GM21447 (cell line): ENCODE measurements at regions not wholly inside any gene's neighbourhood (a gene's known extent, or its start where the extent isn't known, plus 50 kb on each side); places are given as distances from the start of the nearest gene placed in this dataset.
"Not testable (repeated sequence)": the region's sequence is repeated elsewhere in the genome, so short reads cannot be mapped to it uniquely, and the experiment has no call there.

Experiments
- ATAC-seq: cut with Tn5 transposase; IDR thresholded peaks from one replicate; pipeline ENCODE4 v1.9.1; 2021; ENCODE audit not compliant: unreplicated experiment

- ATAC-seq = no peak
These were observed 236.5 kb downstream of the GLUD2 start for GRCh38 chrX:121283921-121284320.

DNA sequence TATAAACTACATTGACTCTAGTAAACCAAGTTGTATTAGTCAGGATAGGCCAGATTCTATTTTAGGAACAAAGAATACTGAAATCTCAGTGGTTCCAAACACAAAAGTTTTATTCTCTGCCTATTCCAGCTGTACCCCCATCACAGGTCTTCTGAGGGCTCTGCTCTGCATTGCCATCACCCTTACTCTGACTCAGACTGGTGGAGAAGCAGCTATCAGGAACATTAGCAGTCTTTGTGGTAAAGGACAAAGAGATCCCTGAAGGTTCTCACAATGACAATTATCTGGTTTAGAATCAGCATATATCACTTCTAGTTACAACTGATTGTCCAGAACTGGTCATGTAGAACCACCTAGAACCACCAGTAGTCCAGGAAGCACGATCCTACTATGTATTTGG, 251.1 kb downstream of the GLUD2 start:
- ATAC-seq = no peak

- ATAC-seq = no peak
These were observed 253.9 kb downstream of the GLUD2 start for GRCh38 chrX:121301356-121301755.

DNA sequence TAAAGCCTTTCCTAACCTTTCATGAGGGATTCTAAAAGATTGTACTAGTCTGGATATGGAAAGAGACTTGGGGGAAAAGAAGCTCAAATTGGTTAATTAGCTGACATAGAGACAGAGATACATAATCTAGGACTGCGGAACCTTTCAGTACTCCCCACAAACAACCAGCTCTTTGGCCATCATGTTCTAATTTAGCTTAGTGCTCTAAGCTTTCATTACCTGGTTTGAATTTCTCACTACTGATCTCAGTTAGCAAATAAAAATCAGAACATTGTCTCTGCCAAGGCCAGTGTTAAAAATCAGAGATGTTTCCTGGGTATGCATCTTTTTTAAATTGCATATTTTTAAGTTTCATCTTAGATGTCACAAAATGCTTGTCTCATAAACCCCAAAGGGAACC, 254.4 kb downstream of the GLUD2 start:
- ATAC-seq = no peak

DNA sequence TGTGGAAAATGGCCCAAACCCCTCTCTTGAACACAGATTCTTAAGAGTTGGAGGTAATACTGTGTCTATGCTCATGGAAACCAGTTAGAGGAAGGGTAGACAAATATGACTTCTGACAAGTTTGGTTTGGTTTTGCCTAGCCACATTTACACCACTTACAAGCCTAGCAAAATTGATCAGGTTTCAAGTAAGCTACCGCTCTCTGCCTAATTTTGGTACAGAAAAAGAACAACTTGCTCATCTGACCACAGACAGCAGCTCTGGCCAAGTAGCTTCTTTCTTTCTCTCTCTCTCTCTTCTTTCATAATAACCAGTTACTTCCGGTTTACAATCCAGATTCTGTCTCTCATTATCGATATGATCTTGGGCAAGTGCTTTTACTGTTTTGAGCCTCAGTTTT, 260.0 kb downstream of the GLUD2 start:
- peak; percentile 77 for ATAC-seq

- ATAC-seq = peak; percentile 74
These were observed 260.9 kb downstream of the GLUD2 start for GRCh38 chrX:121308276-121308805.

GRCh38 chrX:121310820-121311219, 263.4 kb downstream of the GLUD2 start:
- no peak for ATAC-seq

DNA sequence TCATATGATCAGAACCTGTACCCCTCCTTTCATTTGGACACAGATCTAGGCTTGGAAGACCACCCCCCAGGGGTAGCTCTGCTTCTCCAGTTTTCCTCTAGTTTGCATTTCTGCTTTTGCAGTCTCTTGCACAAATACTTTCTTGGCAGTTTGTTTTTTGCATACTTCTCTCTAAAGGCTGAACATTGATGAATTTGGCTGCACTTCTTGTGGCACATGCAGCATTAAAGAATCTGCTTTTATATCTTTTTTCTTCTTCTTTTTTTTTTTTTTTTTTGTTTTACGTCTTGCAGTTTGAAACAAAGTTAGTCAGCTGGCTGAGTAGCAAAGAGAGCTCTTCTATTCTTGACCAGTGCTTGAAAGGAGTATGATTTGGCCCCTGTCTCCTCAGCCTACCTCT, 273.0 kb downstream of the GLUD2 start:
- no peak for ATAC-seq

DNA sequence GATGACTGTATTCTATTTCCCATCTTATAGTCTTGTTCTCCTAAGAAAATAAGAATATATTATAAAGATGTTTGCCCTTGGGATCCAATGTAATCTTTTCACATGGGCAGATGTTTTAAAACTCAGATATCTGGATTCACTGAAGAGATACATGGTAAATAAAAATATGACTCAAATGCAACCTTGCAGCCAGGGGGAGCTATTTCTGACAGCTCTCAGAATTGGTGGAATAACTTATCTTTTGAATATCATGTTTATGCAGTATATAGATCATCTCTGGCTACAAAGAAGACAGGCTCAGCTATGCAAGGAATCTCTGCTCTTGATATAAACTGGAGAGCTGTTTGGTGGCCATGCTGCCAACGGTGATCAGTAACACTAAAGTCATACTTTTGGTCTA, 274.7 kb downstream of the GLUD2 start:
- no peak for ATAC-seq

- no peak for ATAC-seq
These were observed 275.9 kb downstream of the GLUD2 start for GRCh38 chrX:121323337-121323736.

GRCh38 chrX:121333942-121334341, 286.5 kb downstream of the GLUD2 start:
- ATAC-seq = no peak

DNA sequence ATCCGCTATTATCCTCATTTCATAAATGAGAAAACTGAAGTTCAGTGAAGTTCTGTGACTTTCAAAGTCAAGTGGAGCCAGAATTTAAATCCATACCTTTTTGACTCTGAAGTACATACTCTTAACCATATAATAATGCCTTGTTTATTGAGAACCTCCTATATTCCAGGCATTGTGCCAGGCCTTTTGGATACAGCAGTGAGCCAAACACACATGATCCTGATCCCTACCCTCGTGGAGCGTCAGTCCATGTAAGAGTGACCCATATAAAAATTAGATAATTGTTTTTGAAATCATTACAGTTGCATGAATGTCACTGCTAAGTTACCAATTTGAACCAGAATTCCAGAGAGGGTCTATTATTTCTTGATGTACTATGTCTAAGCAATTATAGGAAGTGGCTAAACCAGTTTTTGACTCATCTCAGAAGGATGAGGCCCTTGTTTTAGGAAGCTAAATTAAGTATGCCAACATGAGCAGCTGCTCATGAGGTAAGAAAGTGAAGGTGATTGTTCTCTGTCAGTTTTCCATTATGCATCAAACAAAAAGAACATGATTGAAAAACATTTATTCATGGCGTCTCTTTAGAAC, 289.5 kb downstream of the GLUD2 start:
- ATAC-seq = no peak

DNA sequence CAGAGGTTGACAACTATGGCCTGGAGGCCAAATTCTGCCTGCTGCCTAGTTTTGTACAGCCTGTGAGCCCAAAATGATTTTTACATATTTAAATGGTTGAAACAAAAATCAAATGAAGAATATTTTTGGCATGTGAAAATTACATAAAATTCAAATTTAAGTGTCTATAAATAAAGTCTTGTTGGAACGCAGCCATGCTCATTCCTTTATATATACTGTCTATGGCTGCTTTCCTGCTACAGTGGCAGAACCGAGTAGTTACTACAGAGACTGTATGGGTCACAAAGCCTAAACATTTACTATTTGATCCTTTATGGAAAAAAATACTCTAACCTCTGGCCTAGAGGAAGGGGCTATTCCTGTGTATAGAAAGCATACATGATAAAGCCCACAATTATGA, 290.4 kb downstream of the GLUD2 start:
- no peak for ATAC-seq

- no peak for ATAC-seq
These were observed 301.9 kb downstream of the GLUD2 start for GRCh38 chrX:121349263-121349662.

- no peak for ATAC-seq
These were observed 308.9 kb downstream of the GLUD2 start for GRCh38 chrX:121356139-121356849.

DNA sequence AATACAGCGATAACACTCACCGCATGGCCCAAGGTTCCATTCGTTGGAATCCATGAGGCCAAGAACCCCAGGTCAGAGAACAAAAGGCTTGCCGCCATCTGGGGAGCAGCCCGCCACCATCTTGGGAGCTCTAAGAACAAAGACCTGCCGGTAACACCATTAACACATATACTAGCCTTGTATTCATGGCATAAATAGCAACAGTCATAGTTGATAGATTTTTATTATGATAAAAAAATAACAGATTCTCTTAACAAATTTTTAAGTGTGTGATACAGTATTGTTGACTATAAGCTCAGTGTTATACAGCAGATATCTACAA, 309.4 kb downstream of the GLUD2 start:
- no peak for ATAC-seq

- no peak for ATAC-seq
These were observed 312.9 kb downstream of the GLUD2 start for GRCh38 chrX:121360280-121360679.

DNA sequence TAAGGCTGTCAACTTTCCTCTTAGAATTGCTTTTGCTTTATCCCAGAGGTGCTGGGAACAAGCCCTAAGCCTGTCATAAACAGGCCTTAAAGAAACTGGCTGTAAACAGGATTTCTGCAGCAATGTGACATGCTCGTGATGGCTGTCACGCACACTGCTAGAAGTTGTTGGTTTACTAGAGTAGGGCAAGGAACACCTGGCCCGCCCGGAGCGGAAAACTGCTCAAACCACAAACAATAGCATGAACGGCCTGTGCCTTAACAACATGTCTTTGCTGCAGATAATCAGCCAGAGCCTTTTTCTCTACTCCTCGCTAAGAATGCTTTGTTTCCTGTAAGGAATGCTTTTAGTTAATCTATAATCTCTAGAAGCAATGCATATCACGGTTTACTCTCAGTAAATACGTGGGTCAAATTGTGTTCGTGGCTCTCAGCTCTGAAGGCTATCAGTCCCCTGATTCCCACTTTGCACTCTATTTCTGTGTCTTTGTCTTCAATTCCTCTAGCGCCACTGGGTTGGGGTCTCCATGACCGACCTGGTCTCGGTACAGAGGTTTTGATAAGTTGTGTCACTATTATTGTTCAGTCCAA, 318.3 kb downstream of the GLUD2 start:
- ATAC-seq = no peak

DNA sequence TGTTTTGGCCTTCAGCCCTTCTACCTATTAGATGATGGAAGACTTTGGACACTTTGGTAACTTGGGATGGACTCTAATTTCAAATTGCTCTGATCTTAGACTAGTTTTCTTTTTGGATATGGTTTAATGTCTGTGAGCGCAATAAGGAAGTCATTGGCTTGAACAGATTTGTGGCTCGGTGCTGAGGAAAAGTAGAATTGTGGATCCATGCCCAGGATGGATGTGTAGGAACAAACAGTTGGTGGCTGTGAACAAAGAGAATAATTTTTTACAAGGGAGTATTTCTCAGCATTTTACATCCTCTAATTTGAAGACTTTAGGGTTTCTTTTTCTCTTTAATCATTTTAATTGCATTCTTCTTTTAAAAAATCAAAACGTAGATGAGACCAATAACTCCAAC, 327.1 kb downstream of the GLUD2 start:
- no peak for ATAC-seq

GRCh38 chrX:121381915-121382314, 334.5 kb downstream of the GLUD2 start:
- ATAC-seq = not testable (repeated sequence)

- no peak for ATAC-seq
These were observed 342.7 kb downstream of the GLUD2 start for GRCh38 chrX:121389976-121390714.

- ATAC-seq = no peak
These were observed 358.4 kb downstream of the GLUD2 start for GRCh38 chrX:121405826-121406225.
